ENCODE measurements at regions not wholly inside any gene's neighbourhood (a gene's known extent, or its start where the extent isn't known, plus 50 kb on each side); places are given as distances from the start of the nearest gene placed in this dataset.

DNA sequence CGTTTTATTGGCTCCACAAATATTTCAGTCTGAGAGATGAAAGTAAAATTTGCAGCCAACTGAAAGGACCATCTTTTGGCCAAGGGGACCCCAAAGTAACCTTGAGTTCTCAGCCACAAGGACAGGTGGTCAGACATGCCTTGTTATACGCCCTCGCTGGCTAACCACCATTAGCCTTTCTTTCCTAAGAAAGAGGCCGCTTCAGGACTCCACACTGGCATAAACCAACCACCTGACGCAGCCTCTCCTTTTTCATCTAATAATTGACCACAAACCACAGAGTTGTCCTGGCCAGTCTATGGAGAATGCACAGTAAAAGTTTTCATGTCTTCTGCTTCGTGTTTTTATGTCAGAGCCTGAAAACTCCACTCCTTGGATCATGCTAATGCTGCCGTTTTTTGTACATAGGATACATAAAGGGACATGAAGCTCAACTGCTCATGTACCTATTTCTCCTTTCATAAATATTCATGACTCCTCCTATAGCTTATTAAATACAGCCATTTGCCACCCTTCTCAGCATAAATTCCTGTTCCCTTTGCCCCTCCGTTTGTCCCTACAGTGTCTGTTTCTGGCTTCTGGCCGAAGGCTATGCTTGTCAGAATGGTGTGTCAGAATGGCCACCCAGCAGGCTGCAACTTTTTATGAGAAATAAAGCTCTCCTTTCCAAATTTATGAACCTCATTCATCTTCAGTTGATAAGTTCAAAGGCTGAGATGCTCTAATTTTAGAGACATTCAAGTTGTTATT is 374.1 kb upstream of the RBMS3 start:
- TF ChIP-seq, protein P1, sequence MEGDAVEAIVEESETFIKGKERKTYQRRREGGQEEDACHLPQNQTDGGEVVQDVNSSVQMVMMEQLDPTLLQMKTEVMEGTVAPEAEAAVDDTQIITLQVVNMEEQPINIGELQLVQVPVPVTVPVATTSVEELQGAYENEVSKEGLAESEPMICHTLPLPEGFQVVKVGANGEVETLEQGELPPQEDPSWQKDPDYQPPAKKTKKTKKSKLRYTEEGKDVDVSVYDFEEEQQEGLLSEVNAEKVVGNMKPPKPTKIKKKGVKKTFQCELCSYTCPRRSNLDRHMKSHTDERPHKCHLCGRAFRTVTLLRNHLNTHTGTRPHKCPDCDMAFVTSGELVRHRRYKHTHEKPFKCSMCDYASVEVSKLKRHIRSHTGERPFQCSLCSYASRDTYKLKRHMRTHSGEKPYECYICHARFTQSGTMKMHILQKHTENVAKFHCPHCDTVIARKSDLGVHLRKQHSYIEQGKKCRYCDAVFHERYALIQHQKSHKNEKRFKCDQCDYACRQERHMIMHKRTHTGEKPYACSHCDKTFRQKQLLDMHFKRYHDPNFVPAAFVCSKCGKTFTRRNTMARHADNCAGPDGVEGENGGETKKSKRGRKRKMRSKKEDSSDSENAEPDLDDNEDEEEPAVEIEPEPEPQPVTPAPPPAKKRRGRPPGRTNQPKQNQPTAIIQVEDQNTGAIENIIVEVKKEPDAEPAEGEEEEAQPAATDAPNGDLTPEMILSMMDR (conservative IDR thresholded peaks at IDR 0.05) = no peak
- TF ChIP-seq ZFX (IDR thresholded peaks at IDR 0.05) = no peak
